Nephron progenitor cell (in vitro differentiated cells): ENCODE measurements at regions not wholly inside any gene's neighbourhood (a gene's known extent, or its start where the extent isn't known, plus 50 kb on each side); places are given as distances from the start of the nearest gene placed in this dataset.

Source experiments
- DNase-seq: peaks from one replicate; pipeline ENCODE4 v3.0.0; 2021
- H3K27ac Mint-ChIP-seq: 2 replicates; pipeline ENCODE4 v1.8.0; 2021; ENCODE audit warnings: mild to moderate bottlenecking, moderate library complexity, mixed read lengths
- H3K27me3 Mint-ChIP-seq: 2 replicates; pipeline ENCODE4 v1.8.0; 2021; ENCODE audit warnings: mild to moderate bottlenecking, low read depth, mixed read lengths; ENCODE audit not compliant: poor library complexity
- H3K36me3 Mint-ChIP-seq: 2 replicates; pipeline ENCODE4 v1.8.0; 2021; ENCODE audit warnings: low read depth, mixed read lengths
- H3K4me1 Mint-ChIP-seq: 2 replicates; pipeline ENCODE4 v1.8.0; 2021; ENCODE audit warnings: mixed read lengths
- H3K4me3 Mint-ChIP-seq: 2 replicates; pipeline ENCODE4 v1.8.0; 2021; ENCODE audit warnings: mild to moderate bottlenecking, moderate library complexity, mixed read lengths
- H3K9me3 Mint-ChIP-seq: 2 replicates; pipeline ENCODE4 v1.8.0; 2021; ENCODE audit warnings: mild to moderate bottlenecking, moderate library complexity, mixed read lengths
- TF ChIP-seq, protein P1 (sequence below): fragments of 200-600 bp; sonication (generic); IDR thresholded peaks from 2 replicates; pipeline ENCODE4 v1.5.0; 2021; ENCODE audit warnings: antibody characterized with exemption

DNA sequence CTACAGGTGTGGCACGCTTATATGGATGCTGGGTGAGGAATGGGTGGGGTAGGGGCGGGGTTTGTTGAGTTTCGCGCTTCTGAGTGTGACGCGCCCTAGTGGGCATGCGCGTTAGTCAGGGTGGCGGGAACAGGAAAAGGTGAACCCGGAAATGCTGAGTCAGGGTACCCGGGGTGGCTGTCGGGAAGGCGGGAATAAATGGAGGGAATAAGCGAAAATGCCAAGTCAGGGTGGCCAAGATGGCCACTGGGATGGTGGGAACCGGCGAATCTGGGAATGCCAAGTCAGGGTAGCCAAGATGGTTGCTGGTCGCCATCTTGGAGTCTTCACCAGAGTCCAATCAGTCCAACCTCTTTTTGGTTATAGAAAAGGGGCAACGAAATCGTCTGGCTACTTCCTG, 585.0 kb downstream of the SUCLG1 start:
- H3K4me1 Mint-ChIP-seq = no peaks in the 10 kb centered on the region
- peaks cover 63% of the 10 kb centered on the region for H3K9me3 Mint-ChIP-seq
- no peak overlapping the region for H3K4me3 Mint-ChIP-seq

DNA sequence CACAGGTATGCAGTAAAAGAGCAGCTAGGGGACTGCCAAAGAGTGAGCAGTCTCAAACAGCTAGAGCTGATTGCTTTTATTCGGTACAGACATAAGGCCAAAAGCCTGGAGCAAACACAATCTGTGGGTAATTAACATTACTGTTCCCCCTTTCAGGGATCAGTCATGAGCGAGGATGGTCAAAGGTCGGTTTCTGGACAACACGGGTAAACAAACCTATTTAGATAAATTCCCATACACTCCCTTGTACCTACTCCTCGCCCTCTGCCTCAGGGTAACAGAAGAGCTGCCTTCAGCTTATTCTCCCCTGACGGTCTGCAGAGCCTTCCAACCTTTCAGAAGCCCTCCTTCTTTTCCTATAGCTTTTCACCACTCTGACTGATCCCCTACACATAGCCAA, 586.0 kb downstream of the SUCLG1 start:
- Mint-ChIP-seq H3K27ac (no peak overlapping the region), H3K36me3 (no peaks in the 10 kb centered on the region), H3K9me3 (peaks cover 53% of the 10 kb centered on the region), H3K4me3 (no peak overlapping the region), H3K4me1 (no peaks in the 10 kb centered on the region), H3K27me3 (no peaks in the 10 kb centered on the region)
- TF ChIP-seq, protein P1, sequence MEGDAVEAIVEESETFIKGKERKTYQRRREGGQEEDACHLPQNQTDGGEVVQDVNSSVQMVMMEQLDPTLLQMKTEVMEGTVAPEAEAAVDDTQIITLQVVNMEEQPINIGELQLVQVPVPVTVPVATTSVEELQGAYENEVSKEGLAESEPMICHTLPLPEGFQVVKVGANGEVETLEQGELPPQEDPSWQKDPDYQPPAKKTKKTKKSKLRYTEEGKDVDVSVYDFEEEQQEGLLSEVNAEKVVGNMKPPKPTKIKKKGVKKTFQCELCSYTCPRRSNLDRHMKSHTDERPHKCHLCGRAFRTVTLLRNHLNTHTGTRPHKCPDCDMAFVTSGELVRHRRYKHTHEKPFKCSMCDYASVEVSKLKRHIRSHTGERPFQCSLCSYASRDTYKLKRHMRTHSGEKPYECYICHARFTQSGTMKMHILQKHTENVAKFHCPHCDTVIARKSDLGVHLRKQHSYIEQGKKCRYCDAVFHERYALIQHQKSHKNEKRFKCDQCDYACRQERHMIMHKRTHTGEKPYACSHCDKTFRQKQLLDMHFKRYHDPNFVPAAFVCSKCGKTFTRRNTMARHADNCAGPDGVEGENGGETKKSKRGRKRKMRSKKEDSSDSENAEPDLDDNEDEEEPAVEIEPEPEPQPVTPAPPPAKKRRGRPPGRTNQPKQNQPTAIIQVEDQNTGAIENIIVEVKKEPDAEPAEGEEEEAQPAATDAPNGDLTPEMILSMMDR = no peak
- no peak for DNase-seq

More for the DNA sequence above, 585.0 kb downstream of the SUCLG1 start:
- Mint-ChIP-seq H3K36me3 (no peaks in the 10 kb centered on the region), H3K27me3 (peaks cover 3% of the 10 kb centered on the region), H3K27ac (no peak overlapping the region)
- DNase-seq = no peak
- TF ChIP-seq, protein P1 = no peak

DNA sequence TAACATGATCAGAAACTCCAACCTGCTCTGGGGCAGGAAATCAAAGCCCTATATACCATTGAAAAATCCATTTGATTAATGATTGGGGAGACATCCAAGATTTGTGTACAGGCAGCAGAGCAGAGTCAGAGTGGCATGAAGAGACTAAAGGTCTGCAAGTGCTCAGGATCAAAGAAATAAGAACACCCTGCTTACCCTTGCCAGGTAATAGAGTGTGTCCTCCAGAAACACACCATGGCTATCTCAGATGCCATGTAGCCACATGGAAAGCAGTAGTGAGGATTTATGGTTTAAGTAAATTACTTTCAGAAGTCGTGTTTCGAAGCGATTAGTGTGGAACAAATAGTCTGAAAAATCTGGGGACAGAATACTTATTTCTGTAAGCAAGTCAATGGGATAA, 592.9 kb downstream of the SUCLG1 start:
- no peak overlapping the region for H3K4me3 Mint-ChIP-seq
- no peak for DNase-seq
- no peaks in the 10 kb centered on the region for H3K9me3 Mint-ChIP-seq
- no peaks in the 10 kb centered on the region for H3K4me1 Mint-ChIP-seq
- H3K36me3 Mint-ChIP-seq = no peaks in the 10 kb centered on the region
- H3K27ac Mint-ChIP-seq = no peak overlapping the region
- TF ChIP-seq, protein P1 = no peak
- no peaks in the 10 kb centered on the region for H3K27me3 Mint-ChIP-seq

DNA sequence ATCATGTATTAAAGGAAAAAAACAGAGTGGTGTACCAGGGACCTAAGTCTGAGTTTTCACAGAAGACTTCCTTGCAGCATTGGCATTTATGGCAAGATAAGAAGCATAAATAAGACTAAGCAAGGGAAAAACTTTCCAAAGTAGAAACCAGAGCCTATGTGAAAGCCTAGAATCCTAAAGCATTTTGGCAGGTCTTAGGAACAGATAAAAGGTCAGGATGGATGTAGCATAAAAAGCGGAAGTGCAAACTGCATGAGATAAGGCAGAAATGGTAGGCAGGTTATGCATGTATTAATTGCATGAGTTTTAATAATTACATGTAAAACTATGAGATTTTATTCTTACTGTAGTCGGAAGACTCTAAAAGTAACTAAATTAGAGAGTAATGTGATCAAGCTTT, 596.5 kb downstream of the SUCLG1 start:
- Mint-ChIP-seq H3K27me3 (no peaks in the 10 kb centered on the region), H3K27ac (no peak overlapping the region), H3K4me3 (no peak overlapping the region), H3K36me3 (no peaks in the 10 kb centered on the region), H3K9me3 (no peaks in the 10 kb centered on the region), H3K4me1 (no peaks in the 10 kb centered on the region)
- no peak for DNase-seq
- TF ChIP-seq, protein P1 = no peak

DNA sequence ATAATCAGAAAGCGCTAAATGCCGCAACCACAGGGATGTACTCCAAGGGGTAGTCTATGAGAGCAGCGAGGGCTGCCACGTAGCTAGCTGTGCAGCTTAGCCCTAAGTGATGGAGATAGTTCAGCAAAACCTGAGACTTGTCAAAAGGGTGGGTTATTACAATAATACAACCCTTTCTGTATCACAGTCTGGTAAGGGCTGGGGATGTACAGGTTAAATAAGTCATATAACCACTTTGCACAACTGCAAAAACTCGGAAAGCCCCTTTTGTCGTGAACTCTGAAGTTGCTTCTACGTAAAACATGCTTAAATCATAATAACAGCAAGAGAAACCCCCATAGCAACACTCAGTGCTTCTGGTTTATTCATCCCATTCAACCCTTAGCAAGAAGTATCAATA, 598.8 kb downstream of the SUCLG1 start:
- no peak for DNase-seq
- H3K27ac Mint-ChIP-seq = no peak overlapping the region
- no peaks in the 10 kb centered on the region for H3K36me3 Mint-ChIP-seq
- TF ChIP-seq, protein P1 = no peak
- H3K4me1 Mint-ChIP-seq = no peaks in the 10 kb centered on the region
- no peaks in the 10 kb centered on the region for H3K9me3 Mint-ChIP-seq
- no peak overlapping the region for H3K4me3 Mint-ChIP-seq
- no peaks in the 10 kb centered on the region for H3K27me3 Mint-ChIP-seq

DNA sequence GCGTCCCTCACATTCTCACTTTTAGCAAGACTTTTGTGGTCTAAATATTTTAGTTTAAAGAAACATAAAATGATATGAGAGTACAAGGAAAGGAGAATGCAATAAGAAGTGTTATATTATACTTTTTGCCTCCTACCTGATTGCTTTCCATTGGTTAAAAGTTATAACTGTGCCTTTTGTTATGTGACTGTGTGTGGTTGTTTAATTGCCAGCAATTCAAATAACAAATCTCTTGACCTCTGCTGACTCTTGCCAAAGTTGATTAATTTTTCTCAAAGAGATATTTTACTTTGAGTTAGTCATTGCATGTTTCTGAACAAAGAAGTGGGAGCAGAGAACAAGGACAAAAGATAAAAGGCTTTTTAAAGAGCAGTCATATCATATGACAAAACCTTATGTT, 599.5 kb downstream of the SUCLG1 start:
- Mint-ChIP-seq H3K9me3 (no peaks in the 10 kb centered on the region), H3K4me3 (no peak overlapping the region), H3K36me3 (no peaks in the 10 kb centered on the region), H3K27me3 (no peaks in the 10 kb centered on the region), H3K27ac (no peak overlapping the region), H3K4me1 (no peaks in the 10 kb centered on the region)
- DNase-seq = no peak
- TF ChIP-seq, protein P1 = no peak
